ENCODE measurements at regions not wholly inside any gene's neighbourhood (a gene's known extent, or its start where the extent isn't known, plus 50 kb on each side); places are given as distances from the start of the nearest gene placed in this dataset.

- peaks cover 10% of the 10 kb centered on the region for H3K4me1 Mint-ChIP-seq
- H3K27ac Mint-ChIP-seq, result peak overlapping the region in 1 of 3 experiments; percentile 10
Measured at GRCh38 chr10:3241274-3241921, 68.8 kb upstream of the PITRM1 start.

GRCh38 chr10:3239920-3240894 is 67.6 kb upstream of the PITRM1 start:
- H3K4me1 Mint-ChIP-seq, result peaks cover 10% of the 10 kb centered on the region
- H3K36me3 Mint-ChIP-seq (ENCODE audit: low read depth), result no peaks in the 10 kb centered on the region
- H3K9me3 Mint-ChIP-seq, result no peaks in the 10 kb centered on the region
- peaks cover 22% of the 10 kb centered on the region for H3K27me3 Mint-ChIP-seq (ENCODE audit: low read depth)
- H3K4me3 Mint-ChIP-seq, result no peak overlapping the region
- H3K27ac Mint-ChIP-seq, result peak overlapping the region in 2 of 3 experiments; percentile 49 to 58
- TF ChIP-seq, protein P1, sequence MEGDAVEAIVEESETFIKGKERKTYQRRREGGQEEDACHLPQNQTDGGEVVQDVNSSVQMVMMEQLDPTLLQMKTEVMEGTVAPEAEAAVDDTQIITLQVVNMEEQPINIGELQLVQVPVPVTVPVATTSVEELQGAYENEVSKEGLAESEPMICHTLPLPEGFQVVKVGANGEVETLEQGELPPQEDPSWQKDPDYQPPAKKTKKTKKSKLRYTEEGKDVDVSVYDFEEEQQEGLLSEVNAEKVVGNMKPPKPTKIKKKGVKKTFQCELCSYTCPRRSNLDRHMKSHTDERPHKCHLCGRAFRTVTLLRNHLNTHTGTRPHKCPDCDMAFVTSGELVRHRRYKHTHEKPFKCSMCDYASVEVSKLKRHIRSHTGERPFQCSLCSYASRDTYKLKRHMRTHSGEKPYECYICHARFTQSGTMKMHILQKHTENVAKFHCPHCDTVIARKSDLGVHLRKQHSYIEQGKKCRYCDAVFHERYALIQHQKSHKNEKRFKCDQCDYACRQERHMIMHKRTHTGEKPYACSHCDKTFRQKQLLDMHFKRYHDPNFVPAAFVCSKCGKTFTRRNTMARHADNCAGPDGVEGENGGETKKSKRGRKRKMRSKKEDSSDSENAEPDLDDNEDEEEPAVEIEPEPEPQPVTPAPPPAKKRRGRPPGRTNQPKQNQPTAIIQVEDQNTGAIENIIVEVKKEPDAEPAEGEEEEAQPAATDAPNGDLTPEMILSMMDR (IDR thresholded peaks at IDR 0.05; ENCODE audit: unreplicated experiment in 3 of 3), result no peak

More at GRCh38 chr10:3241274-3241921, 68.8 kb upstream of the PITRM1 start:
- Mint-ChIP-seq H3K4me3 (no peak overlapping the region), H3K27me3 (ENCODE audit: low read depth) (peaks cover 27% of the 10 kb centered on the region), H3K36me3 (ENCODE audit: low read depth) (no peaks in the 10 kb centered on the region), H3K9me3 (no peaks in the 10 kb centered on the region)
- TF ChIP-seq, protein P1 (IDR thresholded peaks at IDR 0.05; ENCODE audit: unreplicated experiment in 3 of 3), result no peak

DNA sequence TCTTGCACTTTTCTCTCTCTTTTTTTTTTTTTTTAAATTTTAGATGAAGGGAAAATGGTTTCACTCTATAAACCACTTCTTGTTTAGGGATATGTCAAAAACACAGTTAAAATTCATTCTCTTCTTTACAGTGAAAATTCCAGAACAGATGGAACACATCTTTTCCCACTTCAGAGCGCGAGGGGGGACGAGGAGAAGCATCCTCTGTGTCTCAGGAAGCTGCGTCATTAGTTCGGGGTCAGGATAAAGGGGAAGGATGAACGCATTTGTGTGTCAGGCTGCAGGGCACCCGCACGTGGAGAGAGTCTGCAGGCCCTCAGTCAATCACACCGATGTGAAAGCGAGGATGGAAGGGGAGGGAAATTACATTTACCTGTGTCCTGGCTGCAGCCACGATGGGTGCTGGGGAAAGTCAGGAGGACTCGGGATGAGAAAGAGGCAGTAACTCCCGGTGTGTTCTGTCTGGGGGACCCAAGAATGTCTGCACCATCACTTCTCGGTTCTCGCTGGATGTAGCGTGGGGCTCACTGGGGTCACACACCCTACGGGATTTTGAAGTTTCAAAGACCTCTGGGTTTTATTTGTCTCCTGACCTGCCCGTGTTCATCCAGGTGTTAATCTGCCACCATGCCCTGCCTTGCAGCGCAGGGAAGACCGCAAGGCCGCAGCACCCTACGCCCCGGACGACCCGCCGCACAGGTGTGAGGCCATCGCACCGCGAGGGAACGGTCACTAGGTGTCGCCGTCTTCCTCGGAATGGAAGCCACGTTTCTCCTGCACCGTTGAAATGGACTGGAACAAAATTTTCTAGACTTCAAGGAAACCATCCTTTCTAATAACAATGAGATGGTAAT is 66.7 kb upstream of the PITRM1 start:
- H3K27me3 Mint-ChIP-seq (ENCODE audit: low read depth), result peaks cover 22% of the 10 kb centered on the region
- peak overlapping the region; percentile 2 to 58 (median 49) for H3K27ac Mint-ChIP-seq
- H3K36me3 Mint-ChIP-seq (ENCODE audit: low read depth), result no peaks in the 10 kb centered on the region
- TF ChIP-seq, protein P1 (IDR thresholded peaks at IDR 0.05; ENCODE audit: unreplicated experiment in 3 of 3), result peak; percentile 89 to 95 (median 95)
- peak overlapping the region; percentile 37 to 68 (median 45) for H3K4me3 Mint-ChIP-seq
- peaks cover 10% of the 10 kb centered on the region for H3K4me1 Mint-ChIP-seq
- H3K9me3 Mint-ChIP-seq, result peaks cover 2% of the 10 kb centered on the region

- TF ChIP-seq, protein P1 (IDR thresholded peaks at IDR 0.05; ENCODE audit: unreplicated experiment in 3 of 3), result no peak
- H3K27ac Mint-ChIP-seq, result no peak overlapping the region
- peaks cover 22% of the 10 kb centered on the region for H3K27me3 Mint-ChIP-seq (ENCODE audit: low read depth)
- H3K4me3 Mint-ChIP-seq, result no peak overlapping the region
- H3K4me1 Mint-ChIP-seq, result peaks cover 10% of the 10 kb centered on the region
- no peaks in the 10 kb centered on the region for H3K36me3 Mint-ChIP-seq (ENCODE audit: low read depth)
- H3K9me3 Mint-ChIP-seq, result peaks cover 2% of the 10 kb centered on the region
Measured at GRCh38 chr10:3238115-3238871, 65.7 kb upstream of the PITRM1 start.

DNA sequence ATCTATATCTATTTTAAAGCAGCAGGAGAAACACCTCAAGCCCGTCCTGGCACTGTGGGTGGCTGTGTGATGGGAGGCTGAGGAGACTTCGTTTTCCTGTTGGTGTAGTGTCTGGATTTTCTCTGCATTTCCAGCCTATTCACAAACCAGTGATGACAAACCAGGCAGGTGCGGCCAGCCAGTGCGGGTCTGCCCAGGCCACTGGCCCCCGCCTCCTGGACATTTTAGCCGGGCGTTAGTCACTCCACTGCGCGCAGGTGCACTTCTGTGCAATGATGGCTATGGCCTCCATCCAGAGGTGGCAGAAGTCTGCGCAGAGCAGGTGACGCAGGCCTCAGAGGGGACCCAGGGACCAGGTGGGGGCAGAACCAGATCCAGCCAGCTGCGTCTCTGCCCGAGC is 64.9 kb upstream of the PITRM1 start:
- Mint-ChIP-seq H3K27ac (no peak overlapping the region), H3K4me1 (peaks cover 10% of the 10 kb centered on the region), H3K4me3 (no peak overlapping the region), H3K36me3 (ENCODE audit: low read depth) (no peaks in the 10 kb centered on the region), H3K9me3 (peaks cover 5% of the 10 kb centered on the region), H3K27me3 (ENCODE audit: low read depth) (peaks cover 22% of the 10 kb centered on the region)
- TF ChIP-seq, protein P1 (IDR thresholded peaks at IDR 0.05; ENCODE audit: unreplicated experiment in 3 of 3), result no peak
